SK-N-DZ (cell line): ENCODE measurements at regions not wholly inside any gene's neighbourhood (a gene's known extent, or its start where the extent isn't known, plus 50 kb on each side); places are given as distances from the start of the nearest gene placed in this dataset.
A peak's percentile ranks its signal among the peaks of the same experiment; 100 is the strongest.

Experiments used
- DNase-seq: peaks from one replicate; pipeline ENCODE4 v3.0.0-alpha.2; 2015; ENCODE audit warnings: low spot score

DNA sequence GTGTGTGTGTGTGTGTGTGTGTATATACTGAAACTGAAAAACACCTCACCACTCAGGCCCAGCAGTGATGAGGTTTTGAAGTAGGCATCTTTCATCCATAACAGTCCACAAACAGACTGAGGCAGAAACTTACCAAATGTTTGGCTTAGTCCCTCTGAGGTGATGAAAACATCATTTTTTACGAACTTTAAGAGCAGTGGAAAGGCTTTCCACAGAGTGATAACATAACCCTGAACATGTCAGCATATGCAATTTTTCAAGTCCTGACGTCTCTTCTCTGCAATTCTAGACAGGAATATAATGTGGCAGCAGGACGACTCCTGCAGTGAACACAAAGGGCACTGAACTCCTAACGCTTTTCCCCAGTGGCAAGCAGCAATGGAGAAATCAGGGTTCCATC is 247.0 kb upstream of the THBS1 start:
- no peak for DNase-seq

DNA sequence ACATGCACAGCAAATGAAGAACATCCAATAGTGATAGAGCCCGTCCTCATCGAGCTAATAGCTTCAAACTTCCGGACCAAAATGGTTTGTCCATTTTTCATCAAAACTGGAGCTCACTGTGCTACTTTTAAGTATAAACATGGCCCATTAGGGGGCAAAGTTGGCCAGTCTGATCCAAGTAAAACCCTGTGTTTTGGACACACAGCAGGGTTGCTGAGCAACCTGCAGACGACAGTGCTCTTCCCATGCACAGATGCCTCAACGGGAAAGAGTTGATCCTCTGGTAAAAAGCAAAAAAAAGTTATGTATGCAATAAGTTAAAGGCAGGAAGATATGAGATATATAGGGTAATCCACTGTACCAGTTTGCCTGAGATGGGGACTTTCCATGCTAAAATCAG is 244.0 kb upstream of the THBS1 start:
- DNase-seq: no peak

DNA sequence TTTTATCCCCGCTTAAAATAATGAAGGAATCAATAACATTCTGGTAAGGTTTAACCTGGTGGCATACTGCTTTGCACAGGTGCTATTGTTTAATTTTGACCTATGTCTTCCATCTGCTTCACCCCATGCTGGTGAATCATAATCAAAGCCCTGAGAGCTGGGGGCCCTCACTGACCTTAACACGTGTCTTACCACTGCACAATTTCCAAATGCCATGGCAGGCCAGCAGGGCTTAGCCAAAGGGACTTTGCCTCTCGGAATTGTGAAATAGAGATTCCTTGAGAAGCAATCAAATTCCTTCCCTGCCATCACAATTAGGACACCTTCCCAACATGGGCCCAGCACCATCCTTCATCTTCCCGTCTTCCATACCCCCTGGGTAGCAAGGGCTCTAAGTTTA is 242.6 kb upstream of the THBS1 start:
- no peak for DNase-seq

DNA sequence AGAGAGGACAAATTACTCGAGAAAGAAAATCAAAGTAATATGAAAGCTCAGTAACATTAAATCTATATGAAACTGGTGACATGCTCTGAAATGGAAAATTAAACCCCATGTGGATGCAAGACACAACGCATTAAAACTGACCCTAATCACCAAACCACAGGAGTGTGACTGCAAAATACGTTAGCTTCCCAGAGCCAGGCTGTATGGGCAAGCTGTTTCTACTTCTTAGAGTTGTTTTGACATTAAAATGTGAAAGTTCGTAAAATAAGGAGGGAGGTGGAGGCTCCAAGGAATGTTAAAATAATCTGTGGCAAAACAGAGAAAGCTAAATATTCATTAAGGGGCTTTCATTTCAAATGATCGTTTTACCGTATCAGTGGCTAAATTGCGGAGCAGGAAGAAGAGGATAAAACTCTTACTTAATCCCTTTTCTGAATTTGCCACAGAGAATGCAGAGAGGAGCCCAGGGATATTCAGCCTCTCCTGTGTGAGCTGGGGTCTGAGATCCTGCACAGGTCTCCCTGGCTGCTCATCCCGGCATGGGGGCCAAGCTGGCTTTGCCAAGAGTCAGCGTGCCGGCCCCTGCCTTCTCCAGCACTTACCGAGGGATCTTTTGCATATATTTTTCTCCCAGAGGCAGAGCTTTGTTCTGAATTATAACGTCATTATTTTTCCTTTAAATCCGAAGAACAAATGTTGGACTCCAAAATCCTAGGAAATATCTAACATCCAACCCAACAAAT is 239.8 kb upstream of the THBS1 start:
- no peak for DNase-seq

DNA sequence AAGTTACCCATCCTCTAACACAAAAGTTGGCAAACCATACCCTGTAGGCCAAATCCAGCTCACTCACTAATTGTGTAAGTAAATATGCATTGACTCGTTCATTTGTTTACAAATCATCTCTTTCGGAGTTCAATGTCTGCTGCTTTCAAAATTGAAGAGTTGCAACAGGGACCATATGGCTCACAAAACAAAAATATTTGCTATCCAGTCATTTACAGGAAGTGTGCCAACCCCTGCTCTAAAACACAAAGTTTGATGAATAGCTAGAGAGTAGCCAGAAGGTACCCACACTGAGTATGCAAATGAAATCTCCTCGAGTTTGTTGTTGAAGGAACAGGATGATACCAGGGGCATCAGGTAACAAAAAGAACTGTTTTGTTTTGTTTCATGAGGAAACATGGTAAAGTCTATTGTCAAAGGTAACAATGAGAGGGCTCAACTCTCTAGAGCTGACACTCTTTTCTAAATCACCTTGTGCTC is 236.2 kb upstream of the THBS1 start:
- DNase-seq: no peak

DNA sequence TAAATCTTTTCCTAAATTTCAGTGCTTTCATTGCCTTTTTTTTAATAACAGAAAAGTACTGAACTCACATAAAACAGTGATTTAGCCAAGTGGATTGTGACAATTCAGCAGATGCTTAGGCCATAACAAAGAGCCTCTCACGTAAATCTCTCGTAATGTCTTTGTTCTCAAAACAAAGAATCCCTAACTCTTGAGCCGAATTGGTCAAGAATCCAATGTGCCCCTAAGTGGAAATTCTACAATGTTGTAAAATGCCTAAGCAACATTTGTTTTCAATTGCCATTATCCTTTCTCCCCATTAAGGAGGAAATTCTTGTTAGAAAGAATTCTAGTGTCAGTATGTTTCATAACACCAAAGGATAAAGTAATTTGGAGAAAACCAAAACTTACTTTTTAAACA is 235.7 kb upstream of the THBS1 start:
- no peak for DNase-seq

DNA sequence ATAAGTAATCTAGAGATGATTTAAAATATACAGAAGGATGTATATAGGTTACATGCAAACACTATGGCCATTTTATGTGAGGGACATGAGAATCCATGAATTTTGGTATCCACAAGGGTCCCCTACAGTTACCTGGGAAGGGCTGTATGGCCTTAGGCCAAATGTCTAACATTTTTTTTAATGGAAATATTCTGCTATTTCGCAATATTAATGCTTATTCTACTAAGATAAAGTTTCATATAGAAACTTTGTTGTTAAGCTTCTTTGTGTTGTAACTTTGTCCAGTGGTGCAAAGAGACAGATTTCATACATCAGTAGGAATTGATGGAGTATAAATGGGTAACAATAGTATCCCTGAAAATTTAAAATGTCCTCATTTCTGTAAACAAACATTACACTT is 233.4 kb upstream of the THBS1 start:
- no peak for DNase-seq

DNA sequence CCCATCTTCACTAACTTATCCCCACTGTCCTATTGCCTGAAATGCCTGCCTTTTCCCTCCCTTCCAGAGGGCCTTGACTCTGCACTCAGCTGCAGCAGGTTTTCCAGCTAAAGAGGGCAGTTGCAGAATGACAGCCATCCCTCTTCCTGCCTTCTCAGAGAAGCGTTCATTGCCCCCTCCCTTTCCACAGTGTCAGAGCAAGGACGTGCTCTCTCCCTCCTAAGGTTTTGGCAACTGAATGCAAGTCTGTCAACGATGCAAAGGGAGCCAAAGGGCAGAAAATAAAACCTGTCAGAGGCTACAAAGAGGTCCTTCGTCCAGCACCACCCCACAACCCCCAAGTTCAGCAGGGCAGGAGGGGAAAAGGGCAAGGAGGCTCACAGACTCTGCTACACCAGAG is 230.1 kb upstream of the THBS1 start:
- DNase-seq: no peak

DNA sequence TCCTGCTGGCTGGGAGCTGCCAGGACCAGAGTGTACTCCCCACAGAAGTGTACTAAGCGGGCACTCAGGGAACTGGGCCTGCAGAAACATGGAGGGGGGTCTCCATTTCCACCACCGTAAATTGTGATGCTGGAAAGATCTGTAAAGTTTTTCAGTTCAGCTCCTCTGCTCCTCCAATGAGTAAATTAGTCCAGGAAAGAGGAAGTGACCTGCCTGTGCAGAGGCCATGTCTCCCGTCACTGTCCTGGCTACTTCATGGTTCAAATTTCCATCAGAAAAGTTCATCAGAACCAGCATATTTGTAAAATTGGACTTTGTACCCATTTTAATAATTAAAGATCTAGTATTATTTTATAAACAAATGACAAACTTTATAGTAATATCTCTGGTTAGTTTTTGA is 226.7 kb upstream of the THBS1 start:
- no peak for DNase-seq

DNA sequence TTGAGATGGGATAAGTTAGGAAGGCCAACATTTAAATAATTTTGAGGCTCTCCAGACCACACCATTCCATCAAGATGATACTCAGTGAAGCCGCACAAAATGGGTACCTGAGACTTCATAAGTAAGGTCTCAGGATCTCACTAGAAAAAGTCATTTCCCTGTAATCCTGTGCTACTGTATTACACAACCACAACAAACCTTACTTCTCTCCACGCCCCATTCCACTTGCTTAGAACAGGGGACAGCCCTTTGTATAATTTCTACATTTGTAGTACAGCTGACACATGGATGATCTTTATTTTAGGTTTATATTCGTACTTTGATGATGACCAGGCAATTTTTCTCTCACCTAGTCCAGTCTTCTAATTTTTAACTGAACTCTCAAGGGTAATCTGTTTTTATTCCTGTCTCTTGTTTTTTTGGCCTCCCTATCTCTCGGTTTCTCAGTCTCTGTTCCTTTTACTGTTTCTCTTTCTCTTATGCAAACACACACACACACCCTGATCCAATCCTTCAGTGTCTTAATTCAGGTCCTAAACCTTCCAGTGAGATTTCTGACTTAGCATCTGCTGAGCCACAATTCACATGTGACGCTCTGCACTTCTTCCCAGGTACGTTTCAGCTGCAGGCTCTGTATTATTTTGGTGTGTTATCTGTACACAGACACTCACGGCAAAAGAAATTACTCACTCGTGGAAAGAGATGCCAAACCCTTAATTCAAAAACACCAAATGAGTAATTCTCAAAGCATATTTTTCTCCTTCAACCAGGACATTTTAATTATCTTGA is 223.2 kb upstream of the THBS1 start:
- no peak for DNase-seq

DNA sequence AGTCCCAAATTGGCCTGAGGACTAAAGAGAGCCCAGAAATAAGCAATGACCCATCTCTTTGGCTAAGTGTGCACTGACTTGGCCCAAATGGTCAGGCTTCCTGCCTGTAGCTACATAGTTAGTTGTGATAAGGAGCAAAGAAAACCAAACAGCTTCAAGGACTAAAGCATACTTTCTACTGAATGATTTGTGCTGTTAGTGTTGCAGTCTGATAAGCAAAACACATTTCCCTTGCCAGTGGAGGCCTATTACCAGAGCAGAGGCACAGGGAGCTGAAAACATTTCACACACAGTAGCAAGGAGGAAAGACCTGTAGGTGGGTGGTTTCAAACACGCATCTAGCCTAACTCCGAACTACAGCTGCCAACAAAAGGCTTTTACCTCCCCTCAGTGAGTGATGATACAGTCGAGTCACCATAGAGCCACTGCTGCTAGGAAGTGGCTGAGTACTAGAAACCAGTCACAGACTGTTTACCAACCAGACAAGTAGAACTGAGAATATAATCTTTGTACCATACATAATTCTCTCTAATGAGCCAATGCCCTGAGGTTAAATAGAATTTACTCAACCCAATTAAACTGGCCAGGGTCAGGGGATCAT is 222.3 kb upstream of the THBS1 start:
- no peak for DNase-seq

DNA sequence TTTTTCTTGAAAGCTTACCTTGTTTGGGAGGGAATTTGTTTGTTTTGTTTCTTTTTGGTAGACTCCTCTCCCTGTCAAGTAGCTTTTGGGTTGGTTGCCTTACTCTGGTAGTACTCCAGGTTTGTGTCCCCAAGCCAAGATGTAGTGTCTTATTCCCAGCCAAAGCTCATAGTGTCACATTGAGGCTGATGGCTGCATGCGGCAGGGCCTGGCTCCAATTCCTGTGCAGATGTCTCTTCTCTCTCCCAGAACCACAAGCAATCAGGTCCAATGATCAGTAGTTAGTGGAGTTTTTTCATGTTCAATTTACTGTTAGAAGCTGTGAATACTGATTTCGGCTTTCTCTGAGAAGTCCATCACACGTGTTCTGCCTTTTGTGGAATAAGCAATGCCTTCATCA is 221.1 kb upstream of the THBS1 start:
- DNase-seq: no peak

DNA sequence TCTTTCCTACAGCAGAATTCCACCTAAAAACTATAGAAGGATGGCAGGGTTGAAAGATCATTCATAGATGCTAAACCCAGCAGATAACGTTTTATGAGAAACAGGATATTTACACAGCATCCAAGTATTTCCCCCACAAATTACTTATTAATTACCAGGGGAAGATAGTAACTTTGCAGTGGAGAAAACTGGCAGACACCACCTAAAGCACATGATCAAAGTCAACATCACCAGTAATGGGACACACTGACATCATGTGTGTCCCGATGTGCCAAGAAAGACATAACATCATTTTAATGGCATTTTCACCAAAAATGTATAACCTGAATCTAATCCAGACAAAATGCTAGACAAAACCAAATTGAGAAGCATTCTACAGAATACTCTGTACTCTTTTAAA is 220.4 kb upstream of the THBS1 start:
- DNase-seq: no peak

DNA sequence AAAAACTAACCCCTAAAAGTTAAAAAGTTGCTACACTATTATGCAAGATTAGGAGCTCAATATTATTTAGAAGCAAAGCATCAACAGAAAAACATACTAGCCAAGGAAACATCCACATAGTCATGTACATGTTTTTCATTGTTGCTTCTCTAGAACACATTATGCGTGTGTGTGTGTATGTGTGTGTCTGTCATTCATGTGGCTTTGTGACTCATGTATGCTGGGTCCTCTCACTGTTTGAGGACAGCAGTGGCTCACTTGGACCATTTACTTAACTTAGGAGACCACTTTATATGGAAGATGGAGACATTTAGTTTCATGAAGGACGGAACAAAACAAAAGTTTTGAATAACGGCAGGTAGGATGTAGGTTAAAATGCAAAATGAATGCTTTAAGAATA is 219.4 kb upstream of the THBS1 start:
- no peak for DNase-seq

DNA sequence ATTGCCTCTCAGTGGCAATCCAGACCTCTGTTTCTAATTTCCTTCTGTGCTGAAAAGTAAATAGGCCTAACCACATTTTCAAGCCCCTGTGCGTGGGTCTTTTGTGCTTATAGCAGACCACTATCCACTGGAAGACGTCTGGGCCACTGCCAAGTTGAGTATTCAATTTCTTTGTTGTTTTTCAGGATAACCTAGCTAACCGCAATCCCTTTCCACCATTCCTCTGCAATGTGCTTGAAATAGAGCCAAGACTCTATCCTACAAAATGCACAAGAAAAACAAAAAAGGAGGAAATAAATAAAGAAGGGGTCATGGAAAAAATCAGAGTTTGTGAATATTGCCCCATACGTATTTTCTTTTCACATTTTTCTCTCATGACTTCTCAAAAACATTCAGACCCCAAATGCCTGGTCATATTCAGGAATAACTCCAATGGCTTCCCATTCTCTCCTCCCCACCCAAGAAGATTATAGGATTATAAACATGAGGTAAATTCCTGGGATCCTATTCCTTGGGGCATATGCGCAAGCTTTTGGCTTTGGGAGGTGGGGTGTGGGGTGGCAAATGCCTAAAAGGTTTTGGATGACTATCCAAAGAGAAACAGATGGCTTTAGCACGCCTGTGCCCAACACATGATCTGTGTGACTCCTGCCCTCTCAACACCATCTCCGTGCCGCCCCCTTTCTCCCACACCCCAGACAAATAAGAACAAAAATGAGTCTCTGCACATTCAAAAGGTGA is 217.9 kb upstream of the THBS1 start:
- peak; percentile 3 for DNase-seq

DNA sequence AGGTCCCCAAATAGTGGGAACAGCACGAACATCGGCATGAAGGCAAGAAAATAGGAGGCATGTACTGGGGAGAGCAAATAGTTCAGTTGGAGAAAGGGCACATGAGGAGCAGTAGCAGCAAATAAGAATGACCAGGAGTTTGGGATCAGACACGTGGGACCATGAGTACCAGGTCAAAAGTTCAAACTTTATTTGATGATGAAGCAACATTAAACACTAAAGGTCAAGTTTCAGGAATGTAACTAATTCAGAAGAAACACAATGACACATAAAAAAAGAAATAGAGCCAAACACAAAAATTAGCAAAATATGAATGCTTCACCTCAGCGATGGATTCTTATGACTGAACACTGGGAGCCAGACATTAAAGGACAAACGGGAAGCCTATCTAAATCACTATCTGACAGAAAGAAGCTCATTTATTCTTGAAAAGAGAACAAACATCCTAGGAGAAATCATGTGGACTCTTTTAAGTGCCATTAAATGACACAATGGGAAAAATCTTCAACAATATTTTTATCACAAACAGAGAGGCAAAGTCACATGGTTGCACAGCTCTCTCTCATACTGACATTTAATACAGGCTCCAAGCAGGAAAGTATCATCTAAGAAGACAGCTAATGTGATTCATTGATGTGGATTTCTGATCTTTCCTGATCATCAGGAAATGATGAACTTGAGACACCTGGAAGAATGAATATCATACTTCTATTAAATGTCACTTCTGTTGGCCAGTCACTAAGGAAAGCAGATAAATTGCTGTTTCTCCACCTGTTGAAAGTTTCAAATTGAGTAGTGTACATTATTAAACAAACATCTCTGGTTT is 216.9 kb upstream of the THBS1 start:
- no peak for DNase-seq

DNA sequence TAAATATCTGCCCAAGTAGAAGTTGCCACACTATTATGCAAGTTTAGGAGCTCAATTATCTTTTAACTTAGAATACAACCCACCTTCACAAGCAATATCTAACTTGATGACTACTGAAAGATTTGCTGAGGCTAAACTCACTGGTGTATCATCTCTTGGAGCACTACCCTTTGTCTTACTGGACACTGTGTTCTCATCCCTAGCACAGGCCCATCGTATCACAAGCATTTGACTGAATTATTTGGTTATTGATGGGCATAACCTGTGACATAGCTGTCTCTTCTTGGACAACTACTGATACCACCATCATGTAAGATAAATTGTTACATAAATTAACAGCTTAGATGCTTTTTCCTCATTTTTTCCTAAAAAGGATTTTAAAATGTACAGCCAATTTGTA is 216.2 kb upstream of the THBS1 start:
- DNase-seq: no peak

DNA sequence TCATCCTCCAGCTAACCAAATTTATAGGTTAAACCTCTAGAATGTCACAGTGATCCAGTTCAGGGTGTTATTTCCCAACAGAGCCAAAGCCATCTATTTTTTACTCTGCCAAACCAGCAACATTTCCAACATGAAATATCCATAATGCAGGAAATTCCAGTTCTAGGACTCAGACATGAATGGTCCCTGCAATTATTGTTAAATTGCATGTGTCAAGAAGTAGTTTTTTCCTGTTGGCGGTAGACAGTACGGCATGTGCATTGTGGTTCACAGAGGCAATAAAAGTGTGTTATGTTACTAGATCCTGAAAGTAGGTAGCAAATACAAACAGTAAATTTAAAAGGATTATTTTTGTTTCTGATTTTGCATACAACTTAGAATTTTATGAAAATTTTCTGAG is 215.7 kb upstream of the THBS1 start:
- no peak for DNase-seq

DNA sequence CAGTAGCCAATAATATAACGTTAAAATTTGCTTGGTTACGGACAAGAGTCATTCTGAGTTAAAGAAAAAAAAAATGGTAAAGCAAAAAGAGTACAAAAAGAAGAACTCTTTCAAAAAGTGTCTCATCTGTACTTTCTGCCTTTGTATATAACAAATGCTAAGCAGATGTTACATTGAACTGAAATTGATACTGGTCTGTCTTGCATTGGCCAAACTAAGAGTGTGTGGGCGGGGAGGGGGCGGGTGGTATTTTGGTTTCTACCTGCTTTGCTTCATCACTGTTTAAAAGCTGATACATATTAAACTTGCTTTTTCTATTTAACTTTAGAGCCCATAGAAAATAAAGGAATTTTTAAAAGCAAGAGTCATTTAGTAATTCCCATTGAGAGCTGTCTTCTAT is 215.0 kb upstream of the THBS1 start:
- DNase-seq: no peak

DNA sequence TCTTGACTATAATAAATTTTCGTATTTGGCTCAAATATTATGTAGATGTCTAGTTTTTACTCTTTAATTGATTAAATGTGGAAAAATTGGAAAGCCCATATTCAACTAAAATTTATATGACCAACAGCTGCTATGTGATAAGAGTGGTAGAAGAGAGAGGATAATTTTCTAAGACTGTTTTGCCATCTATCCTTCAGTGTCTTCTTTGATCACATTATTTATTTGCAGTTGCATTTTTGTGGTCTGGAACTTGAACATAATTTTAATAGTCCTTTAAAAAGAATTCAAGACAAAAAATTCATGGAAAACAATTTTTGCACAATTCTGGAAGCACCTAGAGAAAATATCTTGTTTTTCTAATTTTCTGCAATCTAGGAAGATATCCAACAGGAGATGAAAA is 213.3 kb upstream of the THBS1 start:
- no peak for DNase-seq

DNA sequence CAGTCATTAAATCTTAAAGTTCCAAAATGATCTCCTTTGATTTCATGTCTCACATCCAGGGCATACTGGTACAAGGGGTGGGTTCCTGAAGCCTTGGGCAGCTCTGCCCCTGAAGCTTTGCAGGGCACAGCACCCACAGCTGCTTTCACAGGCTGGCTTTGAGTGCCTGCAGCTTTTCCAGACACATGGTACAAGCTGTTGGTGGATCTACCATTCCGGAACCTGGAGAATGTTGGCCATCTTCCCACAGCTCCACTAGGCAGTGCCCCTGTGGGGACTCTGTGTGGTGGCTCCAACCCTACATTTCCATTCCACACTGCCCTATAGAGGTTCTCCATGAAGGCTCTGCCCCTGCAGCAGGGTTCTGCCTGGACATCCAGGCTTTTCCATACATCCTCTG is 211.1 kb upstream of the THBS1 start:
- DNase-seq: no peak
